ENCODE measurements at regions not wholly inside any gene's neighbourhood (a gene's known extent, or its start where the extent isn't known, plus 50 kb on each side); places are given as distances from the start of the nearest gene placed in this dataset.

GRCh38 chr4:28621591-28621990, 1761.0 kb downstream of the STIM2 start:
- TF ChIP-seq EZH2 (IDR thresholded peaks at IDR 0.05): no peak
- no peak for TF ChIP-seq POLR2AphosphoS5 (IDR thresholded peaks at IDR 0.05; ENCODE audit: borderline replicate concordance, low read depth, low read length)
